ENCODE measurements at regions not wholly inside any gene's neighbourhood (a gene's known extent, or its start where the extent isn't known, plus 50 kb on each side); places are given as distances from the start of the nearest gene placed in this dataset.

- Histone ChIP-seq H3K27ac (ENCODE audit: low read depth in 1 of 2, low read length in 2 of 2) (no peak overlapping the region), H3K36me3 (ENCODE audit: control insufficient read depth in 4 of 4, insufficient read depth in 3 of 4, low read depth in 1 of 4, low read length in 3 of 4) (no peaks in the 10 kb centered on the region), H3K27me3 (ENCODE audit: control insufficient read depth in 4 of 4, insufficient read depth in 4 of 4, low read length in 3 of 4) (no peaks in the 10 kb centered on the region), H3K9ac (ENCODE audit: low read depth in 1 of 2, low read length in 2 of 2) (no peak overlapping the region), H3K4me3 (ENCODE audit: low read depth in 1 of 3, low read length in 3 of 3) (no peak overlapping the region), H3K9me3 (ENCODE audit: control insufficient read depth in 4 of 4, low read length in 3 of 4) (no peaks in the 10 kb centered on the region), H3K4me1 (ENCODE audit: control insufficient read depth in 4 of 4, insufficient read depth in 4 of 4, low read length in 3 of 4) (peaks cover 0 to 4% (median 0%) of the 10 kb centered on the region in 4 donors)
- no peak for TF ChIP-seq TAF1 (conservative IDR thresholded peaks at IDR 0.05)
- TF ChIP-seq GABPA (IDR thresholded peaks at IDR 0.05 in 1 of 2, conservative IDR thresholded peaks at IDR 0.05 in 1 of 2) = no peak
- no peak for TF ChIP-seq ATF3 (IDR thresholded peaks at IDR 0.05)
- no peak for TF ChIP-seq EGR1 (IDR thresholded peaks at IDR 0.05; ENCODE audit: low read depth in 2 of 2)
- peak; percentile 75 to 87 for TF ChIP-seq RAD21 (IDR thresholded peaks at IDR 0.05)
- TF ChIP-seq CTCF (IDR thresholded peaks at IDR 0.05; ENCODE audit: low read depth, low read length, missing input control) = peak; percentile 53
- no peak for TF ChIP-seq FOXA2 (IDR thresholded peaks at IDR 0.05)
- TF ChIP-seq MAX (IDR thresholded peaks at IDR 0.05) = no peak
- no peak for TF ChIP-seq NR2F2 (IDR thresholded peaks at IDR 0.05)
- no peak for TF ChIP-seq SP1 (IDR thresholded peaks at IDR 0.05)
- 36% methylated on average over 18 of the region's 18 CpGs for WGBS
- DNase-seq (ENCODE audit: low spot score) = peak; percentile 38
These were observed 349.0 kb upstream of the PKDCC start for GRCh38 chr2:41698678-41699422.

- 72% methylated on average over 3 of the region's 3 CpGs for WGBS
- Histone ChIP-seq H3K9me3 (ENCODE audit: control insufficient read depth in 4 of 4, low read length in 3 of 4) (no peaks in the 10 kb centered on the region), H3K4me1 (ENCODE audit: control insufficient read depth in 4 of 4, insufficient read depth in 4 of 4, low read length in 3 of 4) (peaks cover 0 to 4% (median 0%) of the 10 kb centered on the region in 4 donors), H3K4me3 (ENCODE audit: low read depth in 1 of 3, low read length in 3 of 3) (no peak overlapping the region), H3K27me3 (ENCODE audit: control insufficient read depth in 4 of 4, insufficient read depth in 4 of 4, low read length in 3 of 4) (no peaks in the 10 kb centered on the region), H3K9ac (ENCODE audit: low read depth in 1 of 2, low read length in 2 of 2) (no peak overlapping the region), H3K36me3 (ENCODE audit: control insufficient read depth in 4 of 4, insufficient read depth in 3 of 4, low read depth in 1 of 4, low read length in 3 of 4) (no peaks in the 10 kb centered on the region), H3K27ac (ENCODE audit: low read depth in 1 of 2, low read length in 2 of 2) (no peak overlapping the region)
- no peak for DNase-seq (ENCODE audit: low spot score)
- no peak for TF ChIP-seq HNF4G (IDR thresholded peaks at IDR 0.05)
These were observed 346.6 kb upstream of the PKDCC start for GRCh38 chr2:41701231-41701630.

- WGBS = 66% methylated on average over 2 of the region's 2 CpGs
- no peak overlapping the region for H3K9ac ChIP-seq (ENCODE audit: low read depth in 1 of 2, low read length in 2 of 2)
- no peaks in the 10 kb centered on the region for H3K9me3 ChIP-seq (ENCODE audit: control insufficient read depth in 4 of 4, low read length in 3 of 4)
- H3K27me3 ChIP-seq (ENCODE audit: control insufficient read depth in 4 of 4, insufficient read depth in 4 of 4, low read length in 3 of 4) = no peaks in the 10 kb centered on the region
- no peaks in the 10 kb centered on the region for H3K36me3 ChIP-seq (ENCODE audit: control insufficient read depth in 4 of 4, insufficient read depth in 3 of 4, low read depth in 1 of 4, low read length in 3 of 4)
- no peak overlapping the region for H3K27ac ChIP-seq (ENCODE audit: low read depth in 1 of 2, low read length in 2 of 2)
- DNase-seq (ENCODE audit: low spot score) = no peak
- no peak overlapping the region for H3K4me3 ChIP-seq (ENCODE audit: low read depth in 1 of 3, low read length in 3 of 3)
- H3K4me1 ChIP-seq (ENCODE audit: control insufficient read depth in 4 of 4, insufficient read depth in 4 of 4, low read length in 3 of 4) = peaks cover 0 to 4% (median 0%) of the 10 kb centered on the region in 4 donors
- TF ChIP-seq REST (IDR thresholded peaks at IDR 0.05) (no peak), GABPA (IDR thresholded peaks at IDR 0.05 in 1 of 2, conservative IDR thresholded peaks at IDR 0.05 in 1 of 2) (no peak), YY1 (IDR thresholded peaks at IDR 0.05) (no peak), HNF4A (conservative IDR thresholded peaks at IDR 0.05) (no peak), SP1 (IDR thresholded peaks at IDR 0.05) (no peak), FOXA1 (IDR thresholded peaks at IDR 0.05) (no peak), EGR1 (IDR thresholded peaks at IDR 0.05; ENCODE audit: low read depth in 2 of 2) (no peak), FOXA2 (IDR thresholded peaks at IDR 0.05) (no peak), ZBTB33 (IDR thresholded peaks at IDR 0.05) (no peak), JUND (IDR thresholded peaks at IDR 0.05) (no peak), ATF3 (IDR thresholded peaks at IDR 0.05) (no peak)
These were observed 344.7 kb upstream of the PKDCC start for GRCh38 chr2:41703123-41703522.
